ENCODE measurements at regions not wholly inside any gene's neighbourhood (a gene's known extent, or its start where the extent isn't known, plus 50 kb on each side); places are given as distances from the start of the nearest gene placed in this dataset.

GRCh38 chr2:383178-383577, 95.3 kb upstream of the ALKAL2 start:
- Histone ChIP-seq H3K27me3 (no peaks in the 10 kb centered on the region), H3K9me3 (replicated peaks in 1 of 3) (no peaks in the 10 kb centered on the region), H3K4me3 (no peak overlapping the region), H3K27ac (no peak overlapping the region), H3K36me3 (replicated peaks in 1 of 2) (no peaks in the 10 kb centered on the region), H3K4me1 (replicated peaks in 1 of 2) (no peaks in the 10 kb centered on the region)
- peak in 4 of 7 donors; percentile 24 to 65 (median 32) for DNase-seq
- WGBS, 4 donors = 18 to 24% (median 21%) methylated on average over 13 of the region's 13 CpGs
- intact Hi-C loops (cut with DNase I) = no loop called here
- TF ChIP-seq POLR2A (IDR thresholded peaks at IDR 0.05) (no peak), CTCF (IDR thresholded peaks at IDR 0.05) (peak in 2 of 6 experiments; percentile 11 to 17)

- no peak overlapping the region for H3K27ac ChIP-seq
- intact Hi-C loops (cut with DNase I) = no loop called here
- no peaks in the 10 kb centered on the region for H3K4me1 ChIP-seq (replicated peaks in 1 of 2)
- H3K9me3 ChIP-seq (replicated peaks in 1 of 3) = no peaks in the 10 kb centered on the region
- TF ChIP-seq POLR2A (IDR thresholded peaks at IDR 0.05) (no peak), CTCF (IDR thresholded peaks at IDR 0.05) (no peak)
- H3K36me3 ChIP-seq (replicated peaks in 1 of 2) = no peaks in the 10 kb centered on the region
- no peak overlapping the region for H3K4me3 ChIP-seq
- no peaks in the 10 kb centered on the region for H3K27me3 ChIP-seq
- no peak for DNase-seq
- WGBS, 4 donors = 86 to 89% (median 87%) methylated on average over 6 to 7 of the region's 7 CpGs
These were observed 94.8 kb upstream of the ALKAL2 start for GRCh38 chr2:382728-383022.

GRCh38 chr2:381941-382727, 94.2 kb upstream of the ALKAL2 start:
- H3K9me3 ChIP-seq (replicated peaks in 1 of 3) = no peaks in the 10 kb centered on the region
- no peak overlapping the region for H3K4me3 ChIP-seq
- DNase-seq = no peak
- H3K27ac ChIP-seq = no peak overlapping the region
- WGBS, 4 donors = 76 to 80% (median 78%) methylated on average over 19 to 20 of the region's 20 CpGs
- H3K4me1 ChIP-seq (replicated peaks in 1 of 2) = no peaks in the 10 kb centered on the region
- TF ChIP-seq CTCF (IDR thresholded peaks at IDR 0.05) (no peak), POLR2A (IDR thresholded peaks at IDR 0.05) (no peak)
- intact Hi-C loops (cut with DNase I) = no loop called here
- no peaks in the 10 kb centered on the region for H3K27me3 ChIP-seq
- no peaks in the 10 kb centered on the region for H3K36me3 ChIP-seq (replicated peaks in 1 of 2)

GRCh38 chr2:381181-381580, 93.3 kb upstream of the ALKAL2 start:
- Histone ChIP-seq H3K27ac (no peak overlapping the region), H3K9me3 (replicated peaks in 1 of 3) (no peaks in the 10 kb centered on the region), H3K36me3 (replicated peaks in 1 of 2) (no peaks in the 10 kb centered on the region), H3K4me3 (no peak overlapping the region), H3K4me1 (replicated peaks in 1 of 2) (no peaks in the 10 kb centered on the region), H3K27me3 (no peaks in the 10 kb centered on the region)
- 81 to 91% (median 88%) methylated on average over 9 to 10 of the region's 10 CpGs for WGBS, 4 donors
- TF ChIP-seq POLR2A (IDR thresholded peaks at IDR 0.05) (no peak), CTCF (IDR thresholded peaks at IDR 0.05) (no peak)
- intact Hi-C loops (cut with DNase I) = no loop called here
- no peak for DNase-seq
